NCI-H526 treated with DMSO at 0.1 percent for 48 hours (cell line): ENCODE measurements at regions not wholly inside any gene's neighbourhood (a gene's known extent, or its start where the extent isn't known, plus 50 kb on each side); places are given as distances from the start of the nearest gene placed in this dataset.
A peak's percentile ranks its signal among the peaks of the same experiment; 100 is the strongest.

ENCODE experiments used
- DNase-seq: peaks from one replicate; lab custom pipeline; 2025; lab: John Stamatoyannopoulos, UW

- DNase-seq, result no peak
Measured at GRCh38 chr14:27384124-27384523, 786.3 kb upstream of the NOVA1 start.

- no peak for DNase-seq
Measured at GRCh38 chr14:27386391-27386790, 788.6 kb upstream of the NOVA1 start.

- no peak for DNase-seq
Measured at GRCh38 chr14:27387463-27387862, 789.6 kb upstream of the NOVA1 start.

GRCh38 chr14:27389402-27389801, 791.6 kb upstream of the NOVA1 start:
- DNase-seq, result no peak

GRCh38 chr14:27390155-27390554, 792.3 kb upstream of the NOVA1 start:
- DNase-seq, result no peak

GRCh38 chr14:27391331-27391730, 793.5 kb upstream of the NOVA1 start:
- DNase-seq, result no peak

GRCh38 chr14:27392153-27392552, 794.3 kb upstream of the NOVA1 start:
- DNase-seq, result no peak

GRCh38 chr14:27409944-27410343, 812.1 kb upstream of the NOVA1 start:
- DNase-seq, result no peak

- no peak for DNase-seq
Measured at GRCh38 chr14:27410981-27411380, 813.1 kb upstream of the NOVA1 start.

- DNase-seq, result no peak
Measured at GRCh38 chr14:27427796-27428195, 830.0 kb upstream of the NOVA1 start.

GRCh38 chr14:27435923-27436670, 838.3 kb upstream of the NOVA1 start:
- no peak for DNase-seq

- DNase-seq, result no peak
Measured at GRCh38 chr14:27484633-27485032, 886.8 kb upstream of the NOVA1 start.

GRCh38 chr14:27485193-27485592, 887.4 kb upstream of the NOVA1 start:
- no peak for DNase-seq

- no peak for DNase-seq
Measured at GRCh38 chr14:27506272-27506671, 908.4 kb upstream of the NOVA1 start.

GRCh38 chr14:27528328-27528727, 930.5 kb upstream of the NOVA1 start:
- DNase-seq, result peak; percentile 45

- no peak for DNase-seq
Measured at GRCh38 chr14:27536748-27537147, 938.9 kb upstream of the NOVA1 start.

GRCh38 chr14:27546111-27546510, 948.3 kb upstream of the NOVA1 start:
- no peak for DNase-seq

GRCh38 chr14:27553790-27554189, 956.0 kb upstream of the NOVA1 start:
- DNase-seq, result no peak

- DNase-seq, result no peak
Measured at GRCh38 chr14:27557445-27557844, 959.6 kb upstream of the NOVA1 start.

- DNase-seq, result no peak
Measured at GRCh38 chr14:27559848-27560247, 962.0 kb upstream of the NOVA1 start.

GRCh38 chr14:27566843-27567382, 969.1 kb upstream of the NOVA1 start:
- no peak for DNase-seq

- no peak for DNase-seq
Measured at GRCh38 chr14:27573018-27573417, 975.2 kb upstream of the NOVA1 start.

GRCh38 chr14:27587103-27587502, 989.3 kb upstream of the NOVA1 start:
- no peak for DNase-seq

- no peak for DNase-seq
Measured at GRCh38 chr14:27605282-27605681, 1007.4 kb upstream of the NOVA1 start.
